Fibroblast of the aortic adventitia (primary cell): ENCODE measurements at regions not wholly inside any gene's neighbourhood (a gene's known extent, or its start where the extent isn't known, plus 50 kb on each side); places are given as distances from the start of the nearest gene placed in this dataset.

Experiments
- DNase-seq: peaks from one replicate; pipeline ENCODE4 v3.0.0-alpha.2; 2010; ENCODE audit warnings: low read depth
- H3K4me3 ChIP-seq: 2 replicates; pipeline ENCODE4 v1.5.1; 2011; ENCODE audit warnings: low read depth, mild to moderate bottlenecking, control low read depth, low read length, moderate library complexity
- CTCF ChIP-seq: IDR thresholded peaks from 2 replicates; pipeline ENCODE4 v1.5.1; 2011; ENCODE audit warnings: mild to moderate bottlenecking, low read length, control low read depth, inconsistent platforms; ENCODE audit not compliant: insufficient read depth

- DNase-seq = no peak
- TF ChIP-seq CTCF = no peak
- no peak overlapping the region for H3K4me3 ChIP-seq
Measured at GRCh38 chr18:38042211-38042890, 476.8 kb upstream of the CELF4 start.

- DNase-seq = no peak
- no peak overlapping the region for H3K4me3 ChIP-seq
- no peak for TF ChIP-seq CTCF
Measured at GRCh38 chr18:38038242-38038641, 472.6 kb upstream of the CELF4 start.

DNA sequence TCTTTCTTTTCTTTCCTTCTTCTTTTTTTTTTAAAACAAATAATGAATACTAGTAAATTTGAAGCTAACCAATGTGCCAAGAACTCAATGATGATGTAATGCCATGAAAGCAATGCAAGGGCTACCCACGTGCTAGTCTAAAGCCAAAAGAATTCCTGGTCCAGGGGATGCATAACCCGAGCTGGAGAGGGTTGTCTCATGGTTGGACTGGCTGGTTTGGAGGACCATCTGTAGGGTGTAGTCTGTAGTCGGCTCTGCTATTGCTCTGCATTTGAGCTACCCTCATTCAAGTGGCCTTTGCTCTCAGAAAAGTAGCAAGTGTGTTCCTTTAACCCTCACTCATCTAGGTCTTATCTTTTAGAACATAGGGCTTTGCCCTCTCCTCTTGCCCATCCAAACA lies 469.6 kb upstream of the CELF4 start:
- DNase-seq = no peak
- no peak overlapping the region for H3K4me3 ChIP-seq
- no peak for TF ChIP-seq CTCF

DNA sequence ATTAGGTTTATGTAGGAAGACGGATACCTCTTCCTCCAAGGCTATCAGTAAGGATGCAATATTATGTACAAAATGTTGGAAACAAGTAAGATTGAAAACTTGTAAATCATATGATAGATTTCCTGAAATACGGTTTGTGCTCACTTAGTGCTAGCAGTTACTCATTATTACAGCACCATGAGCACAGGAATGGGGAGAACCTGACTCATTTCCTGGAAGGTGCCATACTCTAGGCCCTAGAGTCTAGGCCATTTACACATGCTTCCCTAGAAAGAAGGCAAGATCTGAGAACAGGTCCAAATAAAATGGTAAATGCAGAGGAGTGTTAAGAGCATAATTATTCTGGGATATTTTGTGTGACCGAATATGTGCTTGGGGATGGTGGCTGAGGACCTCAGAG lies 467.7 kb upstream of the CELF4 start:
- no peak for DNase-seq
- H3K4me3 ChIP-seq = no peak overlapping the region
- TF ChIP-seq CTCF = no peak

GRCh38 chr18:38032516-38032915 lies 466.9 kb upstream of the CELF4 start:
- no peak for TF ChIP-seq CTCF
- no peak overlapping the region for H3K4me3 ChIP-seq
- no peak for DNase-seq

- no peak for TF ChIP-seq CTCF
- no peak overlapping the region for H3K4me3 ChIP-seq
- no peak for DNase-seq
Measured at GRCh38 chr18:38028946-38029345, 463.3 kb upstream of the CELF4 start.
